ENCODE measurements at regions not wholly inside any gene's neighbourhood (a gene's known extent, or its start where the extent isn't known, plus 50 kb on each side); places are given as distances from the start of the nearest gene placed in this dataset.

- BruUV-seq (replicated peaks): no TSS peak
- Histone ChIP-seq H3K36me3 (ENCODE audit: control insufficient read depth, insufficient read depth, low read length) (no peaks in the 10 kb centered on the region), H3K4me1 (ENCODE audit: control insufficient read depth, insufficient read depth, low read length) (no peaks in the 10 kb centered on the region), H3K9me3 (ENCODE audit: control insufficient read depth, insufficient read depth, low read depth, low read length) (no peaks in the 10 kb centered on the region), H3K27me3 (ENCODE audit: control insufficient read depth, insufficient read depth, low read length) (no peaks in the 10 kb centered on the region; the same call in 1 of the 2 replicates), H3K4me3 (ENCODE audit: low read depth in 2 of 2, low read length in 2 of 2) (no peak overlapping the region), H3K27ac (ENCODE audit: low read length) (no peak overlapping the region)
- ATAC-seq (no peak), DNase-seq (ENCODE audit: low read depth, low spot score) (no peak)
- in situ Hi-C loops (cut with HindIII; ENCODE audit: low pct_unique_long_range_greater_than_20kb, low sequenced_read_pairs) (no loop called here), intact Hi-C loops (cut with micrococcal nuclease; ENCODE audit: unreplicated experiment) (no loop called here)
- POLR2A ChIA-PET: no interaction called here
- CTCF ChIA-PET: no interaction called here
- TF ChIP-seq, protein P1, sequence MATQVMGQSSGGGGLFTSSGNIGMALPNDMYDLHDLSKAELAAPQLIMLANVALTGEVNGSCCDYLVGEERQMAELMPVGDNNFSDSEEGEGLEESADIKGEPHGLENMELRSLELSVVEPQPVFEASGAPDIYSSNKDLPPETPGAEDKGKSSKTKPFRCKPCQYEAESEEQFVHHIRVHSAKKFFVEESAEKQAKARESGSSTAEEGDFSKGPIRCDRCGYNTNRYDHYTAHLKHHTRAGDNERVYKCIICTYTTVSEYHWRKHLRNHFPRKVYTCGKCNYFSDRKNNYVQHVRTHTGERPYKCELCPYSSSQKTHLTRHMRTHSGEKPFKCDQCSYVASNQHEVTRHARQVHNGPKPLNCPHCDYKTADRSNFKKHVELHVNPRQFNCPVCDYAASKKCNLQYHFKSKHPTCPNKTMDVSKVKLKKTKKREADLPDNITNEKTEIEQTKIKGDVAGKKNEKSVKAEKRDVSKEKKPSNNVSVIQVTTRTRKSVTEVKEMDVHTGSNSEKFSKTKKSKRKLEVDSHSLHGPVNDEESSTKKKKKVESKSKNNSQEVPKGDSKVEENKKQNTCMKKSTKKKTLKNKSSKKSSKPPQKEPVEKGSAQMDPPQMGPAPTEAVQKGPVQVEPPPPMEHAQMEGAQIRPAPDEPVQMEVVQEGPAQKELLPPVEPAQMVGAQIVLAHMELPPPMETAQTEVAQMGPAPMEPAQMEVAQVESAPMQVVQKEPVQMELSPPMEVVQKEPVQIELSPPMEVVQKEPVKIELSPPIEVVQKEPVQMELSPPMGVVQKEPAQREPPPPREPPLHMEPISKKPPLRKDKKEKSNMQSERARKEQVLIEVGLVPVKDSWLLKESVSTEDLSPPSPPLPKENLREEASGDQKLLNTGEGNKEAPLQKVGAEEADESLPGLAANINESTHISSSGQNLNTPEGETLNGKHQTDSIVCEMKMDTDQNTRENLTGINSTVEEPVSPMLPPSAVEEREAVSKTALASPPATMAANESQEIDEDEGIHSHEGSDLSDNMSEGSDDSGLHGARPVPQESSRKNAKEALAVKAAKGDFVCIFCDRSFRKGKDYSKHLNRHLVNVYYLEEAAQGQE (IDR thresholded peaks at IDR 0.05; ENCODE audit: insufficient read depth in 1 of 2, low read depth in 2 of 2, low read length in 1 of 2): no peak
- TF ChIP-seq POLR2AphosphoS5 (IDR thresholded peaks at IDR 0.05; ENCODE audit: low read depth, low read length) (no peak), CTCF (IDR thresholded peaks at IDR 0.05) (no peak), TCF7L2 (IDR thresholded peaks at IDR 0.05; ENCODE audit: low read depth, low read length) (no peak), SIN3A (IDR thresholded peaks at IDR 0.05; ENCODE audit: borderline replicate concordance, insufficient read depth, low read depth, low read length) (no peak)
Measured at GRCh38 chr13:111937777-111938311, 129.1 kb upstream of the SOX1 start.

DNA sequence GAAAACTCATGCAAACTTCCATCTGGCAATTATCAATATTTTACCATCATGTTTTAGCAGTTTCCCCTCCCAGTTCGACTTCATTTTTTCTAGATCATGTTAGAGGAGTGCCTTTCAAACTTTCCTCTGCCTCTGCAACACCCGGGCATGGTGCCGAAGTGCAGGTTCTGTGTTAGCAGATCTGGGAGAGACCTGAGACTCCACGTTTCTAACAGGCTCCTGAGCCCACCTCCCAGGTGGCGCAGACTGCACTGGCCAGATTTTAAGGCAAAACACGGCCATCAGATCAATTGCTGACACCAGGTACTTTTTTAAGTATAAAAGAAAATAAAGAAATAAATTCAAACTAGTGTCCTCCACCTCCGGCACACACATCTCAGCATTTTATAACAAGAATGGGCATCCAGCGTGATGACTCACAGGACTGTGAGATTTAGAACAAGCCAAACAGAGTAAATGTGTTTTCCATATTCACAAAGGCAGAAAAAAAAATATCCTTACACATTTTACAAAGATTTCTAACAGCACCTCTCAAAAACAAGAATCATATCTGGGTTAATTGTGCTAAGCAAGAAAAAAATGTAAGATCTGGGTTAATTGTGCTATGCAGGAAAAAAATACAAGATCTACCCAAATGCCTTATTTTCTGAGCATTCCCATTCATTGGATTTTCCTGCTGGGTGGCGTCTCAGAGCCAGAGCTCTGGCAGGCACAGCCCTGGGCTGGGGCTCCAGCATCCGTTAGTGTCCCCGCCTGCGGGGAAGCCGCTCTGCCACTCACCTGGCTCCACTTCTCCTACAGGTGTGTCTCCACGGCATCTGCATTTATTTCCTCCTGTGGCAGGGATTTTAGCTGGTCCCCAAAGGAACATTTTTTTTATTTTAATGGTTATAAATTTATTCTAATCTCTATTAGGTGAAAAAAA lies 127.9 kb upstream of the SOX1 start:
- Histone ChIP-seq H3K9me3 (ENCODE audit: control insufficient read depth, insufficient read depth, low read depth, low read length) (no peaks in the 10 kb centered on the region), H3K27ac (ENCODE audit: low read length) (no peak overlapping the region), H3K27me3 (ENCODE audit: control insufficient read depth, insufficient read depth, low read length) (no peaks in the 10 kb centered on the region; the same call in 1 of the 2 replicates), H3K4me1 (ENCODE audit: control insufficient read depth, insufficient read depth, low read length) (no peaks in the 10 kb centered on the region), H3K4me3 (ENCODE audit: low read depth in 2 of 2, low read length in 2 of 2) (no peak overlapping the region), H3K36me3 (ENCODE audit: control insufficient read depth, insufficient read depth, low read length) (no peaks in the 10 kb centered on the region)
- CTCF ChIA-PET: interaction anchor here (0.6 kb wide), 1 partner anchor 38 kb away, joined by 3 read pairs; no protein-coding TSS in a partner anchor
- in situ Hi-C loops (cut with HindIII; ENCODE audit: low pct_unique_long_range_greater_than_20kb, low sequenced_read_pairs): no loop called here
- BruUV-seq (replicated peaks): no TSS peak
- TF ChIP-seq SIN3A (IDR thresholded peaks at IDR 0.05; ENCODE audit: borderline replicate concordance, insufficient read depth, low read depth, low read length) (no peak), TCF7L2 (IDR thresholded peaks at IDR 0.05; ENCODE audit: low read depth, low read length) (no peak), POLR2AphosphoS5 (IDR thresholded peaks at IDR 0.05; ENCODE audit: low read depth, low read length) (no peak), CTCF (IDR thresholded peaks at IDR 0.05) (no peak)
- TF ChIP-seq, protein P1 (IDR thresholded peaks at IDR 0.05; ENCODE audit: insufficient read depth in 1 of 2, low read depth in 2 of 2, low read length in 1 of 2): no peak
- POLR2A ChIA-PET: no interaction called here
- DNase-seq (ENCODE audit: low read depth, low spot score) (no peak), ATAC-seq (no peak)
- intact Hi-C loops (cut with micrococcal nuclease; ENCODE audit: unreplicated experiment): no loop called here
